NCI-H446 (cell line): ENCODE measurements at regions not wholly inside any gene's neighbourhood (a gene's known extent, or its start where the extent isn't known, plus 50 kb on each side); places are given as distances from the start of the nearest gene placed in this dataset.
"Not testable (repeated sequence)": the region's sequence is repeated elsewhere in the genome, so short reads cannot be mapped to it uniquely, and the experiment has no call there.

ENCODE experiments used
- DNase-seq, 2 experiments: peaks; one replicate each; lab custom pipeline; 2025; lab: John Stamatoyannopoulos, UW

DNA sequence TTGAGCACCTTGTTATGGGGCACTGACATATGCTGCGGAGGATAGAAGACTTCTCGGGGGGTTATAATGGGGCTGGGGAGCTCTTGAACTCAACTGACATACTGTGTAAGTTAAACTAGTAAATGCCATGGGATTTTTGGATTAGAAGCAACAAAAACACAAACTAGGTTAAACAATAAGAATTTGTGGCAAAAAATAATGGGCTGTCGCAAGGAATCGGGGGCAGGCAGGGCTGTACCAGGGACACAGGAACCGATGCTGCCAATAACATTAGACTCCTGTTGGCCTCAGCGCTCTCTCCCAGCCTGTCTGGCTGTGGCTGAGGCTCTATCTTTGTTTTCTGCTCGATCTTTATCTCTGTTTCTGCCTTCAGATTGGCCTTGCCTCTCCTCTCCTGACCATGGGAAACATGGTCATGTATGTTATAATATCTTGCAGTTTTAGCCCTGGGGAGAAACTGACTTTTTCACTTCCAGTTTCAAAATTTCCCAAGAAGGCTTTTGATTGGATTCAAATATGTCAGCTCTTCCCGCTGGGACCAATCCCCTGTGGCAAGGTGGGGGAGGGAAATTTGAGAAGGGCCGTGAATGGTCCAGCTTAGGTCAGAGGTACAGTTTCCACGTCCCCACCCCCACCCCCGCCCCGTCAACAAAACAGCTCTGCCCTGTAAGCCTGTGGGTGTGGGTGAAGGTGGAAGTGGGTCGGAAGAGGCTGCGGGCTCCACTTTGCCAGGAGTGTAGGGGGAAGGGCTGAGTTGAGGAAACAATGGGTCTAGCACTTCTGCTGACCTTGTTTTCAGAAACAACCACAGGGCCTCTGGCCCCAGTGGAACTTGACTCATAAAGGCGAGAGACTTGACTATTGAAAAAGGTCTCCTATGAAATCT lies 161.1 kb upstream of the TBL1XR1 start:
- DNase-seq = no peak

DNA sequence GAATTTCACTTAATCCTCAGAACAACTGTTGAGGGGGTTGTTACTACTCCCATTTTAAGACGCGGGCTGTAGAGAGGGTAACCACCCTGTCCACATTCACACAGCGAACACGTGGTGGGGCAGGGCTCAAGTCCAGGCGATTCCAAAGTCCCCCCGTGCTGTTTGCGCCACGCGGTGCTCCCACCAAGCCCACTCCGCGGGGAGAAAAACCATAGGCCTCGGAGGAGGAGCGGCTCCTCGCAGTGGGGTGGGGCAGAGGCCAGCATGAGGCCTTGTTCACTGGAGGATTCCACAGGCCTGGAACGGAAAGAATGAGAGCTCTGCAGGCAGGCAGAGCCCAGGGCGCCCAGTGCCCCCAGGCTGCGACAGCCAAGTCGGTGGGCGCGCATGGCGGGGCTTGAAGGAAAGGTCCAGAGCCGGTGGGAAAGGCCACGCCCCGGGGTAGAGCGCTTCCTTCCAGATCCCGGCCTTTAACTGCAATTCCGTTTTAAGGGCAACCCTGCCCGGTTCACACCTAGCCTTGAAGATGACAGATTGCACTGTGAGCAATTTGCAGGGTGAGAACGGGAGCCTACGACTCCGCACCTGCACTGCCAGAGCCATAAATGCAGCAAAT lies 161.8 kb upstream of the TBL1XR1 start:
- DNase-seq = peak in 1 of 2 experiments; percentile 54

DNA sequence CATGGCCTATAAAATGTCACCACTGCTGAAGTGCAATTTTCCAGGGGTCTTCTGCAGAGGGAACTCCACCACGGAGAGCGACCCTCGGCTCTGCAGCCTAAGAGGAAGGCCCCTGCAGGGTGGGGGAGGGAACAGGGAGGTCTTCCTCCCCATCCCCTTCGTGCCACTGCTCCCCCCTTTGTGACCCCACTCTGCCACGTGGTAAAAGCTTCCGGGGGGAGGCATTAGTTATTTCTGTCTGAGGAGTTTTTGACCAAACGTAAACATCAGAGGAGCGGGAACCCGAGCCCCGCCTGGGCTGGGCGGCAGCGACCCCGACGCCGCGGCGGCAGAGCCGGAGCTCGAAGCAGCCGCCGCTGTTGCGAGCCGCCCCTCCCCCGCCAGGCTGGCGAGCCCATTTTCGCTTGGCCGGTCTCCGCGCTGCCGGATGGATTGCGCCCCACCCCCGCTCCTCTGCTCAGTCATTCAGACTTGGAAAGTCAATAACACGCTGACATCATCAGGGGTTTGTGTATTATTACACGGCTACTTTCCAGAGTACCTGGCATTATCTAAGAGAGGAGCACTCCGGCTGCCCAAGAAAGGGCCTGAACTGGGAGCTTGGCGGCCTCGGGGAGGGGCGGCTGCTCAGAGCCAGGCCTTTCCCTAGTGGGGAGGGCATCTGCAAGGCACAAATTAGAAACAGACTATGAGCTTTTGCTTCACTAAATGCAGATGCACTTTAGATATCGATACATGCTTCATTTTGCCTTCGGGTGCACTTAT lies 162.5 kb upstream of the TBL1XR1 start:
- peak; percentile 95 to 99 for DNase-seq

DNA sequence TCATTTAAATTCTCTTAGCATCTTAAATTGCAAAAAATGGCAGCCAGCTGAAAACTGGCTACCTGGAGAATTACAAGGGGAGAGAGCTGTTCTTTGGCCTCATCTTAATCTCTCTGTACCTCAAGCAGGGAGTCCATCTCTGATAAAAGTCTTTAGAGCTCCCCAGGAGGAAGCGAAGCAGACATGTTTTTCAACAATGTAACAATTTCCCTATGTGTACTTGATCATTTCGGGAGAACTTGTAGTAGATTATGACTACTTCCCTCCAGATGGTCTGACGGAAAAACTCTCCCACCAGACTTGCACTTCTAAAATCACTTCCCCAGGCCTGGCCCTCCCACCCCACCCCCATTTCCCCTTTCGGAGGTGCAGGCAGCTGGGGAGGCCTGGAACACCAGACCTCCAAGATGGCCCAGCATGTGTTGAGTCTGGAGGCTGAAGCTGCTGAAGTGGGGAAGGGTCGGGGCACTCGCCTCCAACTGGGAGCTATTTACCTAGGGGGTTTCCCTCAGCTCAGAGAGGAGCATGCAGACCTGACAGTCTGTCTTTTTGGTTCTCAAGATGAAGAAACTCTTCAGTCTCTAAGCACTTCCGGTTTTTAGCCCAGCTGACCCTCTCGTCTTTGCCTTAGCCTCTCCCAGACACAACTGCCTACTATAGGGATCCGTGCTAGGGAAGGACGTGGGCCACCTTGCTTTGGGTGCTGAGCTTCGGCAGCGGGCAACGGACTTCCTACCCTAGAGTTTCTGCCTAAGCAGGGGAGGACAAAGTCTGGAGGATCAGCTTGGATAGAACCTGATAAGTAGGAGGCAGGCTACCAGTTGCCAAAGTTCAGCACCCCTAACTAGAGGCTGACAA lies 164.0 kb upstream of the TBL1XR1 start:
- no peak for DNase-seq

DNA sequence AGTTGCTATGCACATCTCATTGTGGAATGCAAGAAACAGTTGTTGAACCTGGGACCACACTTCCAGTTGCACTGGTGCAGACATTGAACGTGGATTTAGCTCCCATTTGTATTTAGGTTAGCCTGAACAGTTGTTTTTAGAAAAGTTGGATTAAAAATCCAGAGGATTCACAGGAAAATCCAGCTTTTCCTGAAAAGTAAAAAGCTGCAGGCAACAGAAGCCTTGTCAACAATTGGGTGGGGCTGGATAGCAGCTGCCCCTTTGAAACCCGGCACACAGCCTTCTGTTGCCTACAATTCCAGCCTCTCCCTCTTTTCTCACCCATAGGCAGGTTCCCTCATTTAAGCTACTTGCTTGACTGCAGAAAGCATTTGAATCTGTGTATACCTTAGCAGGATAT lies 165.3 kb upstream of the TBL1XR1 start:
- DNase-seq = no peak

DNA sequence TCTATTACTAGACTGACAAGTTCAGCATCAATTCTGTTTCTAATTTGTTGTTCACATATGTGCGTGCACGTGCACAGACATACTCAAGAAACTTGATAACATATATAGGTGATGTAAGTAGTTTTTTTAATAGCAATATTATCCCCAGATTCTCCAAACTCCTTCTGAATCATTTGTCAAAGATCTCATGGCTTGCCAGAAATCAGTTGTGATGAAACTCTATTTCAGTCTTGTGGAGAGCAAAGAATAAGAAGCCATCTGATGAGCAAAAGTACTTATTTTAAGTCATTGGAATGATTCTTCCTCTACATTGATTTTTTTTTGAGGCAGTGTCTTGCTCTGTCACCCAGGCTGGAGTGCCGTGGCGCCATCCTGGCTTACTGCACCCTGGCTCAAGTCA lies 167.0 kb upstream of the TBL1XR1 start:
- no peak for DNase-seq

DNA sequence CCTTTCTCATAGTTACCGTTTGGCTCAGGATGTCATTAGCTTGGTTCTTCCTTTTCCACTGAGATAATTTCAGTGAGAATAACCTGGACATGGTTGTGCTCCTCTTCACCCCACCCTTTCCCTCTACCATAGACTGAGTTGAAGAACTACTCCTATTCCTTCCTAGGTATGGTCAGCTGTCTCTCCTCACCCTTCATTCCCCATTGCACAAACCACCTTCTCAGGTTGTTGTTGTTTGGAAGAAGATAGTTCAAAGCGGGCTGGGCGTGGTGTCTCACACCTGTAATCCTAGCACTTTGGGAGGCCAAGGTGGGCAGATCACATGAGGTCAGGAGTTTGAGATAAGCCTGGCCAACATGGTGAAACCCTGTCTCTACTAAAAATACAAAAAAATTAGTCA lies 168.0 kb upstream of the TBL1XR1 start:
- not testable (repeated sequence) for DNase-seq

DNA sequence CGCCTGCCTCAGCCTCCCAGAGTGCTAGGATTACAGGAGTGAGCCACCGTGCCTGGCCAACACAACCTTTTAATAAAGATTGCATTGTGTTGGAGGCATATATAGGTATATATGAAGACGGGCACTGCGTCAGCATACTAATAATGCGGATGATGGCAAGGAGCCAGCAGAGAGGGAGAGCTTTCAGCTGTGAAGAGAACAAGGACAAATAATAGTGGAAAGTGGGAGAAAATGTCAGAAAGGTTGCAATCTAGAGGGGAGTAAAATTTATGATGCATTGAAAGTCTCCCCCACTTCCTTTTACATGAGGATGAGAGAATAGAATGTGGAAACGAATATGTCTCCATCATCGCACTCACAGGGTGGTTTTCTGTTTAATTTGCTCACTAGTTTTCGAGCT lies 170.5 kb upstream of the TBL1XR1 start:
- no peak for DNase-seq

DNA sequence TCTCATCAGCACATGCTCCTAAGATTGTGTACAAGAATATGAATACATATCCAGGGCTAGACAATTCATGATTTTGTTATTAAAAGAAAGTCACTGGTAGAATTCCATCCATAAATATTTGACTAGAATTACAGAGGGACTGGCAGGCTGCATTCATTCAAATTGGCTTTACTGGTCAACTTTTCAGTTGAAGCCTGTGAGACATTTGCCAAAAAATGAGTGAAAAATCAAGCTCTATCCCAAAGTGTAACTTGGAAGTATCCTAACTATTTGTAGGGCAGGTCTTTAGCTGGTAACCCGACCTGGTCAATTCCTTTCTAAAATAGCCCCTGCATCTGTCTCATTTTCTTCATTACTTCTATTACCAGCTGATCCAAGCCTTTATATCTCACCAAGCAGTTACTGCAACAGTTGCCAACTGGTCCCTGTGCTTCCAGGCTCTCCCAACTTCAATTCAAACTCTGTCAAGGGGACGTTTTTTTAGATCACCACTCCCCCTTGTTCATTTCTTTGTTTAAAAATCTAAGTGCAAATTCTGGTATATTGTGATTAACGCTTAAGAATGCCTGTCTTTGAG lies 173.1 kb upstream of the TBL1XR1 start:
- no peak for DNase-seq

DNA sequence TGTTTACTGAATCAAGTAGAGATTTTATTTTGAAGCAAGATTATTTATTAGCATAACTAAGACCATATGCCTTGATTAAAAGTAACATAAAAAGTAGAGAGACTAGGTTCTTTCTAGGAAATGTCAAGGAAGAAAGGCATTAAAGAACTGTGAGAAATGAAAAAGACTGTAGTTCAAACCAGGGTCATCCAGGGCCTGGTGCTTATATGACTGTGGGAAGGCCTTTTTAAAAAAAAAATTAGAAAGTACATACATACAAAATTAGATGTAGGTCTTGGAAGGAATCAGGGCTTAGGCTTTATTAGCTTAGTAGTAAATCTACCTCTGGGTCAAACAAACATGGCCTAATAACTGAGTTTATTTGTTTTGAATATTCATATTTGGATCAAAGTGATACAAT lies 173.9 kb upstream of the TBL1XR1 start:
- no peak for DNase-seq

DNA sequence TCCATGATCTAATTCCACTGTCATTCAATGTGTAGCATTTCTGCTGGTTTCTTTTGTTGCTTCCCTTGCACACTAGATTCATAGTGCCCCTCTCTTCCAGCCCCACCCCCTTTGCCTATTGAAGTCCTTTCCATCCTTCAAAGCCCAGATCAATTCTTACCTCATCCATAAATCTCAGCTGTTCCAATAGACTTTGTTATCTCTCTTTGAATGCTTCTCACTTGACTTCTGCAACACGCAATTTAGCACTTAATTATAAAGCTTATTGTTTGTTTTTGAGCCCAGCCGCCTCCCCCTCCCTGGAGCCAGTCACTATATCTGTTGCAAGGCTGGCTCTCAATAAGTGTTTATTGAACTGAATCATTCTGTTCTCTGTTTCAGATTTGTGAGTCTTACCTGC lies 174.6 kb upstream of the TBL1XR1 start:
- DNase-seq = no peak

DNA sequence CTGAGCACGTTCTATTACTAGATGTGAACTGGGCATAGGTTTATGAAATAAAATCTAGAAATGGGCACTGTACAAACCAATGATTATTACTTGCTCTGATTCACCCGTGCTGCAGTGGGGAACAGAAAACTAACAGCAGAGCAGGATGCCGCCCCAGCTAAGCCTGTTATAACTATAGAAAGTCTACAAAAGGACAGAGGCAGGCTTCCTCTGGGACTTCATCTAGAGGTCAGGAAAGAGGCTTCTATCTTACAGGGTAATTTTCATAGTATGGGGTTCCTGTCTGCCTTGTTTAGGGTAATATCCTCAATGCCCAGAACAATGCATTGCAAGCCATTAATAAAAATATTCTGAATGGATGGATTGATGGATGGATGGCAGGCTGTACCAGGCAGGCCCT lies 177.0 kb upstream of the TBL1XR1 start:
- no peak for DNase-seq

DNA sequence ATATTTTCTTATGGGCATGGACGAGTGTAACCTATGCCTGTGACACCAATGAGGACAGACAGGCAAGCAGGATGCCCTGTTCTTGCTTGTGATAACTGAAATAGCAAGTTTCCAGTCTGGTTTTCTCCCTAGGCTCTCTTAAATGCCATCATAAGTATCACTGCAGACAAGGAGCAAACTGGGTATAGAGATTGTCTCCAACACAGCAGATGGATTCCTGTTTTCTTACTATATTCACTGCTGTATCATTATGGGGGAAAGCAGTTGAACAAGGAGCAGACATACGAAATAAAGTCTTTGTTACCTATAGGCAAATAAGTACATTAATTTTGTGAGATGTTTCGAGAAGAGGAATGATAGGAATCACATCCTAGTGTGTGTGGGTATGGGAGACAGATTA lies 178.0 kb upstream of the TBL1XR1 start:
- no peak for DNase-seq

DNA sequence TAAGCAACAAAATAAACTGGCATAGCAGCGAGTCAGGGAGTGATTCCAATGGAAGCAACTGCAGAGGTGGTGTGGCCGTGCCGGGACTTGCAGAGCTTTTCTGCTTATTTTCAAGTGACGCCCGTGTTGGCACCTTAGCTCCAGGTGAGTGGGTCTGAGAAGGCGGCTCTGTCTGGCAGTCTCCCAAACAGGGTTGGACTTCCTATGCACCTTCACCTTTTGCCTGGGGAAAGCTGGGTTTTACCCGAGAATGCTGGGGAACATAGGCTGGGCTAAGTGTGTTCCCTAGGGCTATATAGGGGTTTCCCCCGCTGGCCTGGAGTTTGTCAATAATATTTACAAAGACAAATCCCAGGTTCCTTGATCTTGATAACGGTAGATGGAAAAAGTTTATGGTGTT lies 179.9 kb upstream of the TBL1XR1 start:
- DNase-seq = no peak

DNA sequence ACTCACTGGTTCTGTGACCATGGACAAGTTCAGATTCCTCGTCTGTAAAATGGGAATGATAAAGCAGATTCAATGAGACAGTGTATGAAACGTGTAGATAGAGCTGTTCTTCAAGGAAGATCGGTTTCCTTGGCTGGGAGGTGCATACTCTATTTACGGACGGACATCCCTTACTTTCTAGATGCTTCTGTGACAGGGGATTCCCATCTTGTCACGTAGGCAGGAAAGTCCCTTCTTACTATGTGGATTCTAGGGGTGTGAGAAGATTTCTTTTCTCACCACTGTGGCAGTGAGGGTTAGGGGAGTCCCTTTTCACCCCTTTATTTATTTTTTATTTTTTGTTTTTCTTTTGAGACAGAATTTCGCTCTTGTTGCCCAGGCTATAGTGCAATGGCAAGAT lies 180.9 kb upstream of the TBL1XR1 start:
- no peak for DNase-seq

DNA sequence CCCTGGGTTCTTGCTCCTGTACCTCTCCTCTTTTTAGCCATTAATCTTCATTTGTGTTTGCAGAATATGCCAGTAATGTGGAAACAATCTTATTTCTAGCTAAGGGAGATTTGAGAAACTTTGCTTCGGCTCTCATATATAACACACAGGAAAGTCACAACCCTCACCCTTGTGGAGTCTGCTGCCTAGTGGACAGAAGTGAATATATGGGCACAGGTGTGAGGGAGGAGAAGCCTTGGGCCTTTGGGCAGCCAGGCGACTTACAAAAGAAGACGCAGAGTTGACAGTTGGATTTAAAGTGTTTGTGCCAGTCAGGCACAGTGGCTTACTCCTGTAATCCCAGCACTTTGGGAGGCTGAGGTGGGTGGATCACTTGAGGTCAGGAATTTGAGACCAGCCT lies 181.8 kb upstream of the TBL1XR1 start:
- no peak for DNase-seq

DNA sequence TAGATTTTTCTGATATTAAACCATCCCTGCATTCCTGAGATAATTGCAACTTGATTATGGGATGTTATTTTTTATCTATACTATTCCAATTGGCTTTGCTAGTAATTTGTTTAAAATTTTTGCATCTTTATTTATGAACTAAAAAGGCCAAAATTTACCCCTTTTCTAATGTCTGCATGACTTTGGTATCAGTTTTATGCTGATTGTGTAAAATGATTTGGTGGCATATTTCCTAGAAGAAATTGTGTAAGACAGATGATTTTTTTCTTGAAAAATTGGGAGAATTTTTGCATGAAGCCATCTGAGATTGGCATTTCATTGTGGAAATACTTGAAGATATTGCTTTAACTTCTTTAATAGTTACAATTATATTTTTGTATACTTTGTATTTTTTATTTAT lies 183.8 kb upstream of the TBL1XR1 start:
- no peak for DNase-seq

DNA sequence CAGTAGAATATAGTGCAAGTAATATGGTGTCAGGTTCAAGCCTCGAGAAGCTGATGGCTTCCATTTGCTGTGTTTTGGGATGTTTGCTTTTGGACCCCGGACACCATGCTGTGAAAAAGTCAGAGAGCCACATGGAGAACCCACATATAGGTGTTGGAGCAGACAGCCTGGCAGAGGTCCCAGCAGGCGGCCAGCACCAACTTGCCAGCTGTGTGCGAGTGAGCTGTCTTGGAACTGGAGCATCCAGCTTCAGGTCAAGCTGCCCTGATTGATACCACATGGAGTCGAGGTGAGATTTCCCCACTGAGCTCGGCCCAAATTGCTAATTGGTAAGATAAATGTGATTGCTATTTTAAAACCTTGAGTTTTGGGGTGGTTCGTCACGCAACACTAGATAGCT lies 185.7 kb upstream of the TBL1XR1 start:
- DNase-seq = peak in 1 of 2 experiments; percentile 64

DNA sequence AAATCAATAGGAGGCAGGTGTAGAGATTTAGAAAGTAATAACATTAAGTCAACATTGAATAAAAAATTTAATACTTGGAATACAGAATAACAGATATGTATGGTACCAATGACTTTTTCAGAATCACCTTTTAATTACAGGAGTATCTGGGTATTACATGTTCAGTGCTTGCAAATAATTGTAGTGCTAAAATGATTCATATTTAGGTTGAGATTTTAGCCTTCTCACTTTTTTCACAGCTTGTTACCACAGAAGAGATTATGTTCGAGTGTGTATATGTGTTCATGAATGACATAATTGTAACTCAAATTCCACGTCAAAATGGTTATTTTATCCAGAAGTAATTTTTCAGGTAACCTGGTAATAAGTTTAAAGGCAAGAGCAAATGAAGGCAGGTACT lies 187.9 kb upstream of the TBL1XR1 start:
- DNase-seq = no peak

DNA sequence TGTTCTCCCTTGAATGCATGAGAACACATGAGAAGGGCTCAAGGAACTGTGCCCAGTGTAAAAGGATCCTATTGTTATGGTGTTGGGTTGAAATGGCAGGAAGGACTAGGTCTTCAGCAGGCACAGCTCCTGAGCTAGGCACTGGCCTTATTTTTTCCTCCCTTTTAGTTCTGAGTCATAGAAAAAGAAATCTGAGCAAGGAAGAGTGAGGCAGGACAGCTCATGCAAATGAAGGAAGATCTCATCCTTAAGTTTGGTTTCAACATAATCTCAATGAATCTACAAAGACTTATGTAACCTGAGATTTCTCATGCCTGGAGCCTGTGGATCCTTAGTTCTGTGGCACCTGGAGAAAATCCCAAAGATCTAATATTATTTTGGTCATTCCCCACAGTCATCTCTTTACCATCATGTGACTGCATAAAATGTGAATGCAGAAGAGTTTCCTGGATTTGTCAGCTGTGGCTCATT lies 188.6 kb upstream of the TBL1XR1 start:
- DNase-seq = no peak

DNA sequence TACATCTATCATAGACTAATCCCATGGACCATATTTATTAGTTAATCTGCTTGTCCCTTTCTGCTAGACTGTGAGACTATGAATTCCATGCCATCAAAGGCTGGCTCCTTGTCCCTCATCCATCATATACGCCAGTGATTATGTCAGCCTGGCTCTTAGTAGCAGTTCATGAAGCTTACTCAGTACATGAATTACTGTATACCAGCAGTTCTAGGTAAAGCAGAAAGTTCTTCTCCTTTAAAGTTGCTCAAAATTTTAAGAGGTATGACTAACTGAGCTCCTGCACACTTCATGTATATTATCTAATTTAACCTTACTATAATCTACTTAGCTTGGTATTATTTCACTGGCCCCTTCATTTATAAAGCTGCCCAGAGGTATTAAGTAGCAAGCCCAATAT lies 190.9 kb upstream of the TBL1XR1 start:
- no peak for DNase-seq
